ENCODE measurements at regions not wholly inside any gene's neighbourhood (a gene's known extent, or its start where the extent isn't known, plus 50 kb on each side); places are given as distances from the start of the nearest gene placed in this dataset.
"Not testable (repeated sequence)": the region's sequence is repeated elsewhere in the genome, so short reads cannot be mapped to it uniquely, and the experiment has no call there.

GRCh38 chr11:81979448-81979847 is 754.2 kb downstream of the FAM181B start:
- DNase-seq (ENCODE audit: low spot score), result no peak

DNA sequence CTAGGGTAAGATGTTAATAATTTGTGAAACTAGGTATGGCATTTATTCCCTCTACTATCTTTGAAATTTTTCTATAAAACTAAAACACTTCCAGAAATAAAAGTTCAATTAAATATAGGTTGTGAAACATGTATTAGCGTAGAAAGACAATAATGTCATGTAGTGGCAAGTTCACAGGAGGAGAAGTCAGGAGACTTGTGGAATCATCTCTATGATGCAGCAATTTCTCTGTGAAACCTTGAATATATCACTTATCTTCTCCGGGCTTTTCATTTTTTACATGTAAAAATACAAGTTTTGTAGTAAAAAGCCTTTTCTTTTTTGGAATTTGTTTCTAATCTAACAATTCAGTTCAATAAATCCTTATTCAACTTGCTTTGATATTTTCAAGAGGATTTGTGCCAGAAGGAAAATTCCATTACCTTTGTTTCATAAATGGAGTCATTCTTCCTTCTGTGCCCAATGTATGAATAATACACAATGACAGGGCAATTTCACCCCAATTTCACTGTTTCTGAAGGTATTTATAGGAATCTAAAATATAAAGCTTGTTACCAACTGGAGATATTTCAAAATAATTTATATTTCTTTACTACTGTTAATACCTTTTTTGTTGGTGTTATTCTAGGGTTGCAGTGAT is 758.3 kb downstream of the FAM181B start:
- DNase-seq (ENCODE audit: low spot score), result no peak

GRCh38 chr11:81970886-81971285 is 762.8 kb downstream of the FAM181B start:
- no peak for DNase-seq (ENCODE audit: low spot score)

- DNase-seq (ENCODE audit: low spot score), result no peak
Measured at GRCh38 chr11:81967242-81967641, 766.4 kb downstream of the FAM181B start.

DNA sequence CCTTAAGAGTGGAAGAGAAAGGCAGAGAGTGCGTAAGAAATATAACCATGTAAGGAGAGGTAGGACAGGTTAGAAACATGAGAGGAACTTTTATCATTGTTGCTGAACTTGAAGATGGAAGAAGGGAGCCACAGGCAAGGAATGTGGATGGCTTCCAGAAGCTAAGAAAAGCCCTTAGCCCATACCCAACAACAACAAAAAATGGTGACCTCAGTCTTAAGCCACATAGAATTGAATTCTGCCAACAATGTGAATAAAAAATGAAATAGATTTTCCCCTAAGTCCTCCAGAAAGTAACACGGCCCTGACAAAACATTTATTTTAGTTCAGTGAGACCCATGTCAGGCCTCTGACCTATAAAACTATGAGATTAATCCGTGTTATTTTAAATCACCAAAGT is 767.3 kb downstream of the FAM181B start:
- no peak for DNase-seq (ENCODE audit: low spot score)

GRCh38 chr11:81963018-81963417 is 770.6 kb downstream of the FAM181B start:
- DNase-seq (ENCODE audit: low spot score), result no peak

DNA sequence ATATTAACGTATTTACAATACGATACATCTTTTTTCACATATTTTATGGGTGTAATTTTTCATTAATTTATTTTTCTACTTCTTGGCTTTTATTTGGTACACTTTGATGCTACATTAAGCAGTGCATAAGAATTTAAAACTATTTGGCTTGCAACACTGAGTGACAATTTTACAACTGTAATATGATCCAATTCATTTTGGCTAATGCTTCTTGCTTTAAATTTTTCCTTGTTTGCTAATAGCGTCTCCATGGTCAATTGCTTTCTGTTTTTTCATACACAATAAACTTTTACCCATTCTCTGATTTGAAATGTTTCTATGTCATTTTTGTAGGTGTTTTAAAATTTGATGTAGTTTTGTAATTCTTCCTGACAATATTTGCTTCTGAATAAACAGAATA is 773.2 kb downstream of the FAM181B start:
- DNase-seq (ENCODE audit: low spot score), result no peak

DNA sequence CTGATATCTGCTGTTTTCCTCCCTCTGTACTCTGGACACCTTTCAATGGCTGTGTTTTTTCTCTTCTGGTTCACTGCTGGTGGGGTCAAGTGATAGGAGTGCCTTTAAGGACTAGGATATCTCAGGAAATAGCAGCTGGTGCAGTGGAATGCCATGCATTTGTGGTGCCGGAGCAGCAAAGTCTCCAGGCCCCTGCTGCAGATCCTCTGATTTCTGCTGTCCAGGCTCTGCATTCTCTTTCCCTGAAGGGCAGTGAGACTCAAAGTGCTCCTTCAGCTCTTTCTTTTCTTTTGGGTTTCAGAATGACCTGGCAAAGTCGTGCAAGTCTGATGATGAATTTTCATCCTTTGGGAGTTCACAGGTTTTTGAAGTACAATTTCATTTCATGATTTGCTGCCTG is 774.3 kb downstream of the FAM181B start:
- DNase-seq (ENCODE audit: low spot score), result no peak

DNA sequence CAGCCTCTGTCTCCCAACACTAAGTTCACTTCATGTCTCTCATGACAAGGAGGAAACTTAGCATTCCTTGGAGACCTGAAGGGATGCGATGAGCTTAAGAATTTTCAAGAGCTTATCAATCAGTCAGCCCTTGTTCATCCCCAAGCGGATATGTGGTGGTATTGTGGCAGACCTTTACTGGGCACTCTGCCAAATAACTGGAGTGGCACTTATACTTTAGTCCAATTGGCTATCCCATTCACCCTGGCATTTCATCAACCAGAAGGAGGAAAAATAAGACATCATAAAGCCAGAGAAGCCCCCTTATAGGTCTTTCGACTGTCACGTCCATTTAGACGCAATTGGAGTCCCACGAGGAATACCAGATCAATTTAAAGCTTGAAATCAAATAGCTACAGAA is 779.4 kb downstream of the FAM181B start:
- not testable (repeated sequence) for DNase-seq (ENCODE audit: low spot score)

DNA sequence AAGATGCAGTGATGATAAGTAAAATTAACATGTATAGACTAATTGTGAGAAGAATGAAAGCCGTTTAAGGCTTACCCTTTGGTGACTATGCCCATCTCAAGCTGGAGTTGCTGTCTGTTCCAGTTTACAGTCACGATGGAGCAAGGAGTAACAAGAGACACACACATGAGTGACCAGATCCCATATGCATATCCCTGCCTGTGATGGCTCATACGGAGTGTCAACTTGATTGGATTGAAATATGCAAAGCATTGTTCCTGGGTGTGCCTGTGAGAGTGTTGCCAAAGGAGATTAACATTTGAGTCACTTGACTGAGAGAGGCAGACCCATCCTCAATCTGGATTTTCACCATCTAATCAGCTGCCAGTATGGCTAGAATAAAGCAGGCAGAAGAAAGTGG is 786.8 kb downstream of the FAM181B start:
- no peak for DNase-seq (ENCODE audit: low spot score)

DNA sequence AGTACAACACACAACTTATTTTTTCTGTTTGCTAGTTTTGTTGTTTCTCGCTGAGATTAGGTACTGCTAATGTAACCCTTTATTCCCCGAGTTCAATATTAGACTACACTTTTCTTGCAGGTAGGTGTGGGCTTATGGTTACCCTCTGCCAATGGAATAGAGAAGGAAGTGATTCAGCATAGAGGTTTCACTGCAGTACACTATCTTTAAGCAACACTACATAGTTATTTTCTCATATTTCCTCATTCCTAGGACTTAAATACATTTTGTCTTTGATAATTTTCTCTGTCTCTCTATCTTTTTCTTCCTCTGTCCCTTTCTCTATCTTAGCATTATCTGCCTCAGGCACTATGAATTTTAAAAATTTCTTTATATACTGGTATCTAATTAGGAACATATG is 791.0 kb downstream of the FAM181B start:
- DNase-seq (ENCODE audit: low spot score), result no peak

GRCh38 chr11:81941998-81942397 is 791.7 kb downstream of the FAM181B start:
- DNase-seq (ENCODE audit: low spot score), result no peak

GRCh38 chr11:81932303-81932702 is 801.4 kb downstream of the FAM181B start:
- no peak for DNase-seq (ENCODE audit: low spot score)

GRCh38 chr11:81920205-81920604 is 813.5 kb downstream of the FAM181B start:
- DNase-seq (ENCODE audit: low spot score), result no peak

GRCh38 chr11:81916451-81916850 is 817.2 kb downstream of the FAM181B start:
- no peak for DNase-seq (ENCODE audit: low spot score)

DNA sequence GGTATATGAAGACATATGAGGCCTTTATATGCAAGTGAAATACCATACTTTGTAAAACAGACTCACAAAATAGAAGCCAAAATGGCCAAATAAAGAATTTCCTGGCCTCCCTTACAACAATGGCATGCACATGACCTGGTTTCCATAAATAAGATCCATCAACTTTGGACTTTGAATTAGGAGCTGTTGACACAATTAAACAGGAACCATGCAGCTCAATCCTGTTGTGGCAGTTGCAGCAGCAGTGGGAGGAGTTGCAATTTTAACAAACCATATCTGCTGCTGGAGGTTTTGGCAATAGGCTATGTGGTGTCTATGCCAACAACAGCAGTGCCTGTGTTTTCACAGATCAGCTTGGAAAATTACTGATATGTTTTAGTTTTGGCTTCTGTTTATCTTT is 818.6 kb downstream of the FAM181B start:
- DNase-seq (ENCODE audit: low spot score), result no peak

DNA sequence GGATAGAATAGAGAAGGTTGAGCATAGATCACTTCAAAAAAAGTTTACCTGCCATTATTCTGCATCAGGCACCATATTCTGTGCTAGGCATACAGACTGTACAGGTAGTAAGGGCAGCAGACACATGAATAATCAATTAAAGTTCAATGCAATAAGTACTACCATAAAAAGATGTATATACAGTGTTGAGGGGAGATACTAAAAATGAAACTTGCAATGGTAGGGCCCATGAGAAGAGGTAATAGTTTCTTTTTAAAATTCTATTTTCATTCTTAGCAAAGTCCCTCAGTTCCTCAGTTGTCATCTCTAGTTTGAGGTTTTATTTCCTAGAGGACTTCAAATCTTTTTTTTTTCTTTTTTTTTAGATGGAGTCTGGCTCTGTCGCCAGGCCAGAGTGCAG is 819.9 kb downstream of the FAM181B start:
- DNase-seq (ENCODE audit: low spot score), result no peak

DNA sequence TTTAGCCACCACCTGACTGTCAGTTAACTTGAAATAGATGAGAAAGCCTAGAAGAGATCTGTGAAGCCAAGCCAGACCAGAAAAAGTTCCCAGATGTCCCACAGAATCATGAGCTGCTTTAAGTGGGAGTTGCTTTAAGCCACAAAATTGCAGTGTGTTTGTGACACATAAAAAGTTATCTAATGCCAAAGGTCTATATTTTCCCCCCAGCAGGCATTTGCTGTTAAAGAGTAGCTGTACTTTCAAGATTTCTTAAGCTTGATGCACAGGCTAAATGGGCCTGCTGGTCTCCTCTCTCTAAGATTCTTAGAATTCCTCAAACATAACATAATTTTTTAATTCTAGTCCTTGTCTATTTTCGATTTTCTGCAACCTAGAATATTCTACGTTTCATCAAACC is 825.7 kb downstream of the FAM181B start:
- no peak for DNase-seq (ENCODE audit: low spot score)

- no peak for DNase-seq (ENCODE audit: low spot score)
Measured at GRCh38 chr11:81899156-81899555, 834.5 kb downstream of the FAM181B start.

DNA sequence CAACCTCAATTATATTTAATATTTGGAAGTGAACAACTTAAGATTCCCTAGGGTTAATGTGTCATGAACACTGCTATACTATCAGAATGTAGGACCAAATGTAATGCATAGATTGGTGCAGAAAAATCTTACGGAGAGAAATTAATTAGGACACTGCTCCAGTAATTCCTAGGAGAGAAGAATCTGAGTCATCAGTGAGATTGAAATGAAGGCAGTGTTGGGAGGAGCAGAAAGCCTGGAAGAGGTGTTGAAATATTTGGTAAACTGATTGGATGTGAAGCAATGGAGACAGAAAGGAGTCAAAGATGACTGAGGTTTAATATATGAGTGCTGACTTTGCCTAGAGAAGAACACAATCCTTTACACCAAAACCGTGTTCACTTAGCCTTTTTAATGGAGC is 836.0 kb downstream of the FAM181B start:
- no peak for DNase-seq (ENCODE audit: low spot score)

- DNase-seq (ENCODE audit: low spot score), result no peak
Measured at GRCh38 chr11:81895258-81895657, 838.4 kb downstream of the FAM181B start.

DNA sequence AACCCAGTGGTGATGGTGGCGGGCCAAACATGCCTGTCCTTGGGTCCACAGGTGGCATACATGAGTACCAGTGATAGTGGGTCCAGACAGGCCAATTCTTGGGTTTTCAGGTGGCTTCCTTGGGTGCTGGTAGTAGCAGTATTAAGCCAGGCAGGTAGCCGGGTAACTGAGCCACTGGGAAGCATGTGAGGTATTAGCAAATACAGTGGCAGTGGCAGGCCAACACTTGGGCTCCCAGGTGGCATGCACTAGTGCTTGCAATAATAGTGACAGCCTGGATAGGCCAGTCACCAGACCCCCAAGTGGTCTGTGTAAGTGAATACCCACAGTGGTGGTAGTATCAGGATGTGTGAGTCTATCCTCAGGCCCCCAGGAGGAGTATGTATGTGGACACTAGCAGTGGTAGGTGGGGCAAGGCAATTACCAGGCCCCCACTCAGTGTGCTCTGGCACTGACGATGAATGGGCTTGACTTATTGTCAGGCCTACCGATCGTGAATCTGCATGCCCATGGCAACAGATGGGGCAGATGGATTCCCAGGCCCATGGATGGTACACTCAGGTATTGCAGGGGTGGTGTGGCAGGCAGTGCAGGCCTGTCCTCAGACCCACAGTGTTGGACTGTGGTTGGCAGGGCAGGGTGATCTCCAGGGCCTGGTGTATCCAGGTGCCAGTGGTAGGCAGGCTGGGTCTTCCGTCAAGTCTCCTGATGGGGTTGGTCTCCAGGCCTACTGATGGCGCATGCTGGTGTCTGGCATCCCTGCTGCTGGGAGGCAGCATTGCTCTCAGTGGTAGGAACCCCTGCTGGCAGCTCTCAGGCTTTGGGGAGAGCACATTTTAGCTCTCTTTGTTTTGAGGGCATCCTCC is 840.7 kb downstream of the FAM181B start:
- no peak for DNase-seq (ENCODE audit: low spot score)

GRCh38 chr11:81888391-81888790 is 845.3 kb downstream of the FAM181B start:
- no peak for DNase-seq (ENCODE audit: low spot score)

GRCh38 chr11:81887671-81888070 is 846.0 kb downstream of the FAM181B start:
- no peak for DNase-seq (ENCODE audit: low spot score)
